ENCODE measurements at regions not wholly inside any gene's neighbourhood (a gene's known extent, or its start where the extent isn't known, plus 50 kb on each side); places are given as distances from the start of the nearest gene placed in this dataset.
A peak's percentile ranks its signal among the peaks of the same experiment; 100 is the strongest.

GRCh38 chr1:37085393-37085792 lies 51.1 kb upstream of the GRIK3 start:
- Histone ChIP-seq H3K27me3 (no peaks in the 10 kb centered on the region), H3K36me3 (no peaks in the 10 kb centered on the region), H3K9me3 (no peaks in the 10 kb centered on the region), H3K4me3 (ENCODE audit: low read depth, low read length) (no peak overlapping the region), H3K4me1 (no peaks in the 10 kb centered on the region)
- TF ChIP-seq, protein P1, sequence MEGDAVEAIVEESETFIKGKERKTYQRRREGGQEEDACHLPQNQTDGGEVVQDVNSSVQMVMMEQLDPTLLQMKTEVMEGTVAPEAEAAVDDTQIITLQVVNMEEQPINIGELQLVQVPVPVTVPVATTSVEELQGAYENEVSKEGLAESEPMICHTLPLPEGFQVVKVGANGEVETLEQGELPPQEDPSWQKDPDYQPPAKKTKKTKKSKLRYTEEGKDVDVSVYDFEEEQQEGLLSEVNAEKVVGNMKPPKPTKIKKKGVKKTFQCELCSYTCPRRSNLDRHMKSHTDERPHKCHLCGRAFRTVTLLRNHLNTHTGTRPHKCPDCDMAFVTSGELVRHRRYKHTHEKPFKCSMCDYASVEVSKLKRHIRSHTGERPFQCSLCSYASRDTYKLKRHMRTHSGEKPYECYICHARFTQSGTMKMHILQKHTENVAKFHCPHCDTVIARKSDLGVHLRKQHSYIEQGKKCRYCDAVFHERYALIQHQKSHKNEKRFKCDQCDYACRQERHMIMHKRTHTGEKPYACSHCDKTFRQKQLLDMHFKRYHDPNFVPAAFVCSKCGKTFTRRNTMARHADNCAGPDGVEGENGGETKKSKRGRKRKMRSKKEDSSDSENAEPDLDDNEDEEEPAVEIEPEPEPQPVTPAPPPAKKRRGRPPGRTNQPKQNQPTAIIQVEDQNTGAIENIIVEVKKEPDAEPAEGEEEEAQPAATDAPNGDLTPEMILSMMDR (IDR thresholded peaks at IDR 0.05; ENCODE audit: low read depth, low read length) = peak; percentile 48; the same call in 1 of the 2 replicates
- peak; percentile 22 for DNase-seq

GRCh38 chr1:37089750-37090149 lies 55.4 kb upstream of the GRIK3 start:
- DNase-seq = no peak
- Histone ChIP-seq H3K27me3 (no peaks in the 10 kb centered on the region), H3K4me1 (no peaks in the 10 kb centered on the region), H3K4me3 (ENCODE audit: low read depth, low read length) (no peak overlapping the region), H3K9me3 (no peaks in the 10 kb centered on the region), H3K36me3 (no peaks in the 10 kb centered on the region)
- TF ChIP-seq, protein P1 (IDR thresholded peaks at IDR 0.05; ENCODE audit: low read depth, low read length) = no peak

- TF ChIP-seq, protein P1 (IDR thresholded peaks at IDR 0.05; ENCODE audit: low read depth, low read length) = no peak
- no peaks in the 10 kb centered on the region for H3K4me1 ChIP-seq
- DNase-seq = no peak
- no peaks in the 10 kb centered on the region for H3K9me3 ChIP-seq
- H3K4me3 ChIP-seq (ENCODE audit: low read depth, low read length) = no peak overlapping the region
- no peaks in the 10 kb centered on the region for H3K27me3 ChIP-seq
- H3K36me3 ChIP-seq = no peaks in the 10 kb centered on the region
These were observed 56.4 kb upstream of the GRIK3 start for GRCh38 chr1:37090671-37091070.

DNA sequence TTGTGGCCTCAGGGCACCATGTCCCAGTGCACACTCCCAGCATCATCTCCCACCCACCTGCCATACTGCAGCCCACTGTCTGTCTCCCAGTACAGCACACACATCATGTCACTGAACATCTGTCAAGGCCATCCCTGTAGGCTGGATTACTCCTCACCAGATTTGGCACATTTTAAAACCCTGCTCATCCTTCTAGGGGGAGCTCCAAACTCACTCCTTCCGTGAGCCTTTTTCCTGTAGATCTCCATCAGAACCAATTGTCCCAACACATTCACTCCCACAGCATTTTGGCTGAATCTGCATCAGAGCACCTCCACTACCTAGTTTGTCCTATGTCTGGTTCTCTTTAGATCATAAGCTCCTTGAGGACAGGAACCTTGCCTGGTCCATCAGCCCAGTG lies 58.6 kb upstream of the GRIK3 start:
- DNase-seq = no peak
- Histone ChIP-seq H3K9me3 (no peaks in the 10 kb centered on the region), H3K27me3 (no peaks in the 10 kb centered on the region), H3K36me3 (no peaks in the 10 kb centered on the region), H3K4me1 (no peaks in the 10 kb centered on the region), H3K4me3 (ENCODE audit: low read depth, low read length) (no peak overlapping the region)
- TF ChIP-seq, protein P1 (IDR thresholded peaks at IDR 0.05; ENCODE audit: low read depth, low read length) = no peak

- Histone ChIP-seq H3K9me3 (no peaks in the 10 kb centered on the region), H3K27me3 (no peaks in the 10 kb centered on the region), H3K4me3 (ENCODE audit: low read depth, low read length) (no peak overlapping the region), H3K36me3 (no peaks in the 10 kb centered on the region), H3K4me1 (no peaks in the 10 kb centered on the region)
- TF ChIP-seq, protein P1 (IDR thresholded peaks at IDR 0.05; ENCODE audit: low read depth, low read length) = no peak
- DNase-seq = no peak
These were observed 60.0 kb upstream of the GRIK3 start for GRCh38 chr1:37094302-37094701.

DNA sequence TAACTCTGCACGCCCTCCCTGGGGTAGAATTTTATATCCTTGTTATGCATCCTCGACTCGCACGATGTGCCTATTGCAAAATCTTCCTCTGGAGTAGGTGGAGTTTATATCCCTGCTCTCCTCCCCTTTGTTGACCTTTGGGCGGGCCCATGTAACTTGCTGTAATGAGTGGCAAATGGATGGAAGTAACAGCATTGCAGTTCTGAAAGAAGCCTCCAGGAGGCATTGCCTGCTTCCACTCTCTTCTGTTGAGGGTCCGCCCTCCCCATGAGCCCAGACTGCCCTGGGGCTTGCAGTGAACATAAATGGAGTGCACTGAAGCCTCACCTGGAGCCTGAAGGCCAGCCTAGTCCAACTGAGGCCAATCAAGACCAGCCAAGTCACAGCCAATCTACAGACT lies 62.2 kb upstream of the GRIK3 start:
- TF ChIP-seq, protein P1 (IDR thresholded peaks at IDR 0.05; ENCODE audit: low read depth, low read length) = peak; percentile 51
- H3K27me3 ChIP-seq = no peaks in the 10 kb centered on the region
- no peaks in the 10 kb centered on the region for H3K36me3 ChIP-seq
- H3K9me3 ChIP-seq = no peaks in the 10 kb centered on the region
- peak; percentile 41 for DNase-seq
- no peaks in the 10 kb centered on the region for H3K4me1 ChIP-seq
- no peak overlapping the region for H3K4me3 ChIP-seq (ENCODE audit: low read depth, low read length)
